Testis (tissue), 2 donors: ENCODE measurements at regions not wholly inside any gene's neighbourhood (a gene's known extent, or its start where the extent isn't known, plus 50 kb on each side); places are given as distances from the start of the nearest gene placed in this dataset.

Experiments used
- DNase-seq: peaks from one replicate; pipeline ENCODE4 v3.0.0-alpha.2; 2019
- H3K27ac ChIP-seq, 2 donors: fragments of 200-600 bp; sonication (generic); one replicate each; pipeline ENCODE4 v1.5.1; 2019
- H3K27me3 ChIP-seq: fragments of 200-600 bp; sonication (generic); one replicate; pipeline ENCODE4 v1.5.1; 2019
- H3K36me3 ChIP-seq: fragments of 200-600 bp; sonication (generic); one replicate; pipeline ENCODE4 v1.5.1; 2017; ENCODE audit warnings: low read depth; ENCODE audit errors: missing control alignments
- H3K4me1 ChIP-seq: fragments of 200-600 bp; sonication (generic); one replicate; pipeline ENCODE4 v1.5.1; 2019
- H3K4me3 ChIP-seq, 2 donors: fragments of 200-600 bp; sonication (generic); one replicate each; pipeline ENCODE4 v1.5.1; 2017 to 2019
- H3K9me3 ChIP-seq: fragments of 200-600 bp; sonication (generic); one replicate; pipeline ENCODE4 v1.5.1; 2017
- POLR2A ChIP-seq: fragments of 450-650 bp; IDR thresholded peaks from one replicate; pipeline ENCODE4 v1.6.1; 2017; ENCODE audit warnings: antibody characterized with exemption, mild to moderate bottlenecking, moderate library complexity
- WGBS, 2 donors: methylation state at CpG; one replicate each; pipeline ENCODE4 v1.1.5; 2018; 5-methylcytosine and 5-hydroxymethylcytosine counted together
- intact Hi-C: fragments of 100-400 bp; cut with DNase I; formaldehyde crosslinking; loops from one replicate; pipeline ENCODE4 v1.15.1; 2023; ENCODE audit warnings: low total_unique reads
- TF ChIP-seq, protein P1 (sequence below), 3 experiments: fragments of 450-650 bp in 2 of 3; fragments of 200-600 bp in 1 of 3; sonication (generic) in 1 of 3; IDR thresholded peaks; one replicate each; pipeline ENCODE4 v1.5.1; 2016 to 2019; ENCODE audit warnings: antibody characterized with exemption in 3 of 3, mild to moderate bottlenecking in 2 of 3, moderate library complexity in 1 of 3

DNA sequence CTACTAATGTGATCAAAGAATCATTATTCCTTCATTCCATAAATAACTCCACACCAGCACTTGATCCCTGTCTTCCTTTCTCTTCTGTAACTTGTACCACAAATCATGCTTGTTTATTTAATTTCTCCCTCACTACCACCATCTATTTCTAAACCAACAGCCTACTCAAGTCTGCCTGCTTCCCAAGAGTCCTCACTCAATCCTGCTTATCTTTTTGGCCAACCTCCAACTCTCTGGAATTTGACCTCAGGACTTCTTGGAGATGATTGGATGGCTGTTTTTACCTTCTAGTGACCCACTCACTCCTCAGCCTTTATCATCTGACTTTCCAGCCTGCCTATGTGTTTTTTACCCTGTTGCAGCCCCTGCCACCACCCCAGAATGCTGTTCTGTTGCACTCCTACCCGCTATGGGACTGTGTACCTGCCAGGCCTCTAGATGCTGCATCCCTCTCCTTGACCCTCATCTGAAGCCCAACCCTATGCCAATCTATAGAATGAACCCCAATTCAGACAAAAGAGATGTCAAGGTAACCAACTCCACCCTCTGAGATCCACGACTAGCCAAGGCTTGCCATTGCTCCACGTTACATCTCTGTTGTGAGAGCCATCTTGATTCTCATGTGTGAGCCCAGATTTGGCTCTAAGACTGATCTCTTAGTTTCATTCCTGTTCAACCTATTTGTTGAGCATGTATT, 150.2 kb upstream of the PLEKHG7 start:
- intact Hi-C loops: loop anchor here (10.0 kb wide), 1 partner anchor 48 kb away; no protein-coding TSS in a partner anchor
- Histone ChIP-seq H3K9me3 (no peaks in the 10 kb centered on the region), H3K4me1 (peaks cover 21% of the 10 kb centered on the region), H3K27me3 (no peaks in the 10 kb centered on the region), H3K4me3 (no peak overlapping the region), H3K27ac (peak overlapping the region in 1 of 2 donors; percentile 78), H3K36me3 (no peaks in the 10 kb centered on the region)
- no peak for TF ChIP-seq POLR2A
- TF ChIP-seq, protein P1, sequence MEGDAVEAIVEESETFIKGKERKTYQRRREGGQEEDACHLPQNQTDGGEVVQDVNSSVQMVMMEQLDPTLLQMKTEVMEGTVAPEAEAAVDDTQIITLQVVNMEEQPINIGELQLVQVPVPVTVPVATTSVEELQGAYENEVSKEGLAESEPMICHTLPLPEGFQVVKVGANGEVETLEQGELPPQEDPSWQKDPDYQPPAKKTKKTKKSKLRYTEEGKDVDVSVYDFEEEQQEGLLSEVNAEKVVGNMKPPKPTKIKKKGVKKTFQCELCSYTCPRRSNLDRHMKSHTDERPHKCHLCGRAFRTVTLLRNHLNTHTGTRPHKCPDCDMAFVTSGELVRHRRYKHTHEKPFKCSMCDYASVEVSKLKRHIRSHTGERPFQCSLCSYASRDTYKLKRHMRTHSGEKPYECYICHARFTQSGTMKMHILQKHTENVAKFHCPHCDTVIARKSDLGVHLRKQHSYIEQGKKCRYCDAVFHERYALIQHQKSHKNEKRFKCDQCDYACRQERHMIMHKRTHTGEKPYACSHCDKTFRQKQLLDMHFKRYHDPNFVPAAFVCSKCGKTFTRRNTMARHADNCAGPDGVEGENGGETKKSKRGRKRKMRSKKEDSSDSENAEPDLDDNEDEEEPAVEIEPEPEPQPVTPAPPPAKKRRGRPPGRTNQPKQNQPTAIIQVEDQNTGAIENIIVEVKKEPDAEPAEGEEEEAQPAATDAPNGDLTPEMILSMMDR (IDR thresholded peaks at IDR 0.05): no peak
- WGBS, 2 donors: 89 to 94% methylated on average over 3 of the region's 3 CpGs
- DNase-seq: no peak

DNA sequence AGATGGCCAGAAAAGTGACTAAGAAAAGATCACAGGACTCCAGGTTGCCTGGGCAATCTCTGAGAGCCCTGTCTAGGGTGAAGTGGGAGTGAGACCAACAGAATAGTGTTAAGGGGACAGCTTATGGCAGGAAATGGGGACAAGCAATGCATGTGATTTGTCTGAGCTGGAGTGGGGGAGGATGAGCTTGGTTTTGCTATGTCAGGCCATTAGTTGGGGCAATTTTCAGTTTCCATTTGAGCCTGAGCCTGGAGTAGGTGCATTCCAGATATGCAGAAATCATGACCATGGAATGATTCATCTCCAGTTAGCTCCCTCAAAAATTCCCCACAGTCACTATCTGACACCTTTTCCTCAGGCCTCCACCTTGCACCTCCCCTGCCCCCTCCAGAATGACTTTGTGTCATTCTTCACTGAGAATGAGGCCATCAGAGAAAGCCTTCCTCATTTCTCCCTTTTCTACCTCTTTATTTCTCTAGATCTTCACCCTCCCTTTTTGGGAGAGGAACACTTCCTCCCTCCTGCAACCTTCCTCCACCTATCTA, 150.9 kb upstream of the PLEKHG7 start:
- TF ChIP-seq POLR2A: no peak
- TF ChIP-seq, protein P1 (IDR thresholded peaks at IDR 0.05): no peak
- H3K4me1 ChIP-seq: peaks cover 21% of the 10 kb centered on the region
- intact Hi-C loops: loop anchor here (10.0 kb wide), 1 partner anchor 47 kb away; no protein-coding TSS in a partner anchor
- no peaks in the 10 kb centered on the region for H3K27me3 ChIP-seq
- H3K9me3 ChIP-seq: no peaks in the 10 kb centered on the region
- H3K36me3 ChIP-seq: no peaks in the 10 kb centered on the region
- H3K27ac ChIP-seq: no peak overlapping the region
- H3K4me3 ChIP-seq: no peak overlapping the region
- DNase-seq: no peak

DNA sequence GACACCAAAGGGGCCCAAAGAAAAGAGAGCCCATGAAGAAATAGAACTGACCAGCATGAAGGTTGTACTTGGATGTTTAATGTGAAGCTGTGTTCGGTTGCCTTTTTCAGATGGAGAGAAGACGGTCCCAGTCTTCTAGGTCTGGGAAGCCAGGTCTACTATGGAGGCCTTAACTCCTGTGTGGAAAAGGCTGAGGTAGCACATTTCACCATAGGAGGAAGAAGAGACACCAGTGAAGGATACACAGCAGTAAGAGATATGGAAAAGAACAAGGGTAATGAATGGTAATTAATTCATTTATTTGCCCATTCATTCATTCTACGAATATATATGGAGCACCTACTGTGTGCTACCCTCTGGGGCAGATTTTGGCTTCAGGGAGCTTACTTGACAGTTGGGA, 151.6 kb upstream of the PLEKHG7 start:
- intact Hi-C loops: loop anchor here (10.0 kb wide), 1 partner anchor 46 kb away; no protein-coding TSS in a partner anchor
- peaks cover 21% of the 10 kb centered on the region for H3K4me1 ChIP-seq
- no peak overlapping the region for H3K27ac ChIP-seq

DNA sequence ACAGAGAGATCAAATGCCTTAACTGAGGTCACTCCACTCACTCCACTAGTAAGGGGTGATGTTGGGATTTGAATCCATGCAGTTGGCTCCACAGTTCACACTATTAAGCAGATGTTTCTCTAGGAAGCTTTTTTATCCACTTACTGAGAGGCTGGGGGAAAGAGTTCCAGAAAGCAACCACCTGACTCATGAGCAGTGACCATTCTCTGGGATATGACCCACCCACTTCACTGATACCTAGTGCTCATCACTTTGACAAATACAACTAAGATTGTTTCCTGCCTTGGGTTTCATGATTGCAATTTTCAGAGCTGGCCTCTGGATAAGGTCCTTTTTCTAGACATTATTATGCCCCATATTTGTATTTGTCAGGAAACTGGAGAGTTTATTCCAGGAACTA, 152.1 kb upstream of the PLEKHG7 start:
- Histone ChIP-seq H3K36me3 (no peaks in the 10 kb centered on the region), H3K4me3 (no peak overlapping the region), H3K4me1 (peaks cover 21% of the 10 kb centered on the region), H3K27ac (no peak overlapping the region), H3K27me3 (no peaks in the 10 kb centered on the region), H3K9me3 (no peaks in the 10 kb centered on the region)
- TF ChIP-seq, protein P1 (IDR thresholded peaks at IDR 0.05): no peak
- TF ChIP-seq POLR2A: no peak
- intact Hi-C loops: loop anchor here (10.0 kb wide), 1 partner anchor 46 kb away; no protein-coding TSS in a partner anchor
- DNase-seq: no peak

More for the DNA sequence above, 151.6 kb upstream of the PLEKHG7 start:
- Histone ChIP-seq H3K27me3 (no peaks in the 10 kb centered on the region), H3K4me3 (no peak overlapping the region), H3K36me3 (no peaks in the 10 kb centered on the region), H3K9me3 (no peaks in the 10 kb centered on the region)
- no peak for DNase-seq
- WGBS, 2 donors: 93 to 94% methylated on average over 3 of the region's 3 CpGs
- no peak for TF ChIP-seq POLR2A
- TF ChIP-seq, protein P1 (IDR thresholded peaks at IDR 0.05): no peak
